ENCODE measurements at regions not wholly inside any gene's neighbourhood (a gene's known extent, or its start where the extent isn't known, plus 50 kb on each side); places are given as distances from the start of the nearest gene placed in this dataset.

- TF ChIP-seq CTCF (IDR thresholded peaks at IDR 0.05): no peak
- no peak for TF ChIP-seq POLR2A (IDR thresholded peaks at IDR 0.05)
Observed at GRCh38 chr10:108352771-108353170, 1188.3 kb upstream of the SORCS1 start.

Data from heart left ventricle (tissue), 13 donors.